ENCODE measurements at regions not wholly inside any gene's neighbourhood (a gene's known extent, or its start where the extent isn't known, plus 50 kb on each side); places are given as distances from the start of the nearest gene placed in this dataset.
A peak's percentile ranks its signal among the peaks of the same experiment; 100 is the strongest.

GRCh38 chr5:9721161-9721560, 91.0 kb upstream of the TAS2R1 start:
- Histone ChIP-seq H3K4me1 (ENCODE audit: control insufficient read depth, insufficient read depth, low read length, poor library complexity, severe bottlenecking) (peaks cover 8% of the 10 kb centered on the region), H3K27ac (ENCODE audit: low read depth, low read length, severe bottlenecking) (no peak overlapping the region), H3K36me3 (ENCODE audit: control insufficient read depth, insufficient read depth, low read length) (no peaks in the 10 kb centered on the region), H3K4me3 (ENCODE audit: extremely low read depth, insufficient read depth, low read length, poor library complexity, severe bottlenecking) (no peak overlapping the region), H3K9me3 (ENCODE audit: control insufficient read depth, low read length) (no peaks in the 10 kb centered on the region)
- 100% methylated on average over 1 of the region's 2 CpGs; no CpG with 5 or more reads in 1 of the 2 experiments for WGBS, 2 experiments (ENCODE audit: insufficient coverage in 2 of 2)

- H3K36me3 ChIP-seq (ENCODE audit: control insufficient read depth, insufficient read depth, low read length): no peaks in the 10 kb centered on the region
- 86 to 87% methylated on average over 3 to 4 of the region's 5 CpGs for WGBS, 2 experiments (ENCODE audit: insufficient coverage in 2 of 2)
- H3K9me3 ChIP-seq (ENCODE audit: control insufficient read depth, low read length): no peaks in the 10 kb centered on the region
- no peak overlapping the region for H3K4me3 ChIP-seq (ENCODE audit: extremely low read depth, insufficient read depth, low read length, poor library complexity, severe bottlenecking)
- H3K4me1 ChIP-seq (ENCODE audit: control insufficient read depth, insufficient read depth, low read length, poor library complexity, severe bottlenecking): peaks cover 16% of the 10 kb centered on the region
- H3K27ac ChIP-seq (ENCODE audit: low read depth, low read length, severe bottlenecking): no peak overlapping the region
These were observed 90.2 kb upstream of the TAS2R1 start for GRCh38 chr5:9720361-9720760.

GRCh38 chr5:9716838-9717281, 86.7 kb upstream of the TAS2R1 start:
- H3K9me3 ChIP-seq (ENCODE audit: control insufficient read depth, low read length): no peaks in the 10 kb centered on the region
- peak overlapping the region; percentile 88 for H3K27ac ChIP-seq (ENCODE audit: low read depth, low read length, severe bottlenecking)
- no peaks in the 10 kb centered on the region for H3K36me3 ChIP-seq (ENCODE audit: control insufficient read depth, insufficient read depth, low read length)
- H3K4me3 ChIP-seq (ENCODE audit: extremely low read depth, insufficient read depth, low read length, poor library complexity, severe bottlenecking): no peak overlapping the region
- WGBS, 2 experiments (ENCODE audit: insufficient coverage in 2 of 2): 60 to 70% methylated on average over 1 to 2 of the region's 5 CpGs
- H3K4me1 ChIP-seq (ENCODE audit: control insufficient read depth, insufficient read depth, low read length, poor library complexity, severe bottlenecking): peaks cover 38% of the 10 kb centered on the region

GRCh38 chr5:9715891-9716335, 85.8 kb upstream of the TAS2R1 start:
- Histone ChIP-seq H3K27ac (ENCODE audit: low read depth, low read length, severe bottlenecking) (peak overlapping the region; percentile 88), H3K36me3 (ENCODE audit: control insufficient read depth, insufficient read depth, low read length) (no peaks in the 10 kb centered on the region), H3K4me3 (ENCODE audit: extremely low read depth, insufficient read depth, low read length, poor library complexity, severe bottlenecking) (no peak overlapping the region), H3K9me3 (ENCODE audit: control insufficient read depth, low read length) (no peaks in the 10 kb centered on the region), H3K4me1 (ENCODE audit: control insufficient read depth, insufficient read depth, low read length, poor library complexity, severe bottlenecking) (peaks cover 38% of the 10 kb centered on the region)
- WGBS, 2 experiments (ENCODE audit: insufficient coverage in 2 of 2): 76 to 84% methylated on average over 3 to 4 of the region's 5 CpGs

- 75% methylated on average over 3 of the region's 4 CpGs; no CpG with 5 or more reads in 1 of the 2 experiments for WGBS, 2 experiments (ENCODE audit: insufficient coverage in 2 of 2)
- no peaks in the 10 kb centered on the region for H3K9me3 ChIP-seq (ENCODE audit: control insufficient read depth, low read length)
- H3K36me3 ChIP-seq (ENCODE audit: control insufficient read depth, insufficient read depth, low read length): no peaks in the 10 kb centered on the region
- H3K4me1 ChIP-seq (ENCODE audit: control insufficient read depth, insufficient read depth, low read length, poor library complexity, severe bottlenecking): peaks cover 38% of the 10 kb centered on the region
- no peak overlapping the region for H3K4me3 ChIP-seq (ENCODE audit: extremely low read depth, insufficient read depth, low read length, poor library complexity, severe bottlenecking)
- H3K27ac ChIP-seq (ENCODE audit: low read depth, low read length, severe bottlenecking): no peak overlapping the region
These were observed 83.9 kb upstream of the TAS2R1 start for GRCh38 chr5:9713959-9714586.

- Histone ChIP-seq H3K9me3 (ENCODE audit: control insufficient read depth, low read length) (no peaks in the 10 kb centered on the region), H3K36me3 (ENCODE audit: control insufficient read depth, insufficient read depth, low read length) (no peaks in the 10 kb centered on the region), H3K4me1 (ENCODE audit: control insufficient read depth, insufficient read depth, low read length, poor library complexity, severe bottlenecking) (peaks cover 41% of the 10 kb centered on the region), H3K4me3 (ENCODE audit: extremely low read depth, insufficient read depth, low read length, poor library complexity, severe bottlenecking) (no peak overlapping the region), H3K27ac (ENCODE audit: low read depth, low read length, severe bottlenecking) (no peak overlapping the region)
- WGBS, 2 experiments (ENCODE audit: insufficient coverage in 2 of 2): 68 to 79% methylated on average over 2 to 4 of the region's 4 CpGs
These were observed 83.2 kb upstream of the TAS2R1 start for GRCh38 chr5:9713356-9713755.

- Histone ChIP-seq H3K36me3 (ENCODE audit: control insufficient read depth, insufficient read depth, low read length) (no peaks in the 10 kb centered on the region), H3K9me3 (ENCODE audit: control insufficient read depth, low read length) (no peaks in the 10 kb centered on the region), H3K4me3 (ENCODE audit: extremely low read depth, insufficient read depth, low read length, poor library complexity, severe bottlenecking) (no peak overlapping the region), H3K4me1 (ENCODE audit: control insufficient read depth, insufficient read depth, low read length, poor library complexity, severe bottlenecking) (peaks cover 42% of the 10 kb centered on the region), H3K27ac (ENCODE audit: low read depth, low read length, severe bottlenecking) (peak overlapping the region; percentile 17)
- WGBS, 2 experiments (ENCODE audit: insufficient coverage in 2 of 2): 82 to 95% methylated on average over 4 to 5 of the region's 8 CpGs
These were observed 82.8 kb upstream of the TAS2R1 start for GRCh38 chr5:9712911-9713310.

GRCh38 chr5:9712506-9712905, 82.4 kb upstream of the TAS2R1 start:
- no peak overlapping the region for H3K27ac ChIP-seq (ENCODE audit: low read depth, low read length, severe bottlenecking)
- no peaks in the 10 kb centered on the region for H3K36me3 ChIP-seq (ENCODE audit: control insufficient read depth, insufficient read depth, low read length)
- H3K4me1 ChIP-seq (ENCODE audit: control insufficient read depth, insufficient read depth, low read length, poor library complexity, severe bottlenecking): peaks cover 46% of the 10 kb centered on the region
- H3K9me3 ChIP-seq (ENCODE audit: control insufficient read depth, low read length): no peaks in the 10 kb centered on the region
- 100% methylated on average over 1 of the region's 4 CpGs for whole genome bisulfite sequencing, 2 experiments (ENCODE audit: insufficient coverage in 2 of 2)
- no peak overlapping the region for H3K4me3 ChIP-seq (ENCODE audit: extremely low read depth, insufficient read depth, low read length, poor library complexity, severe bottlenecking)

- Histone ChIP-seq H3K36me3 (ENCODE audit: control insufficient read depth, insufficient read depth, low read length) (no peaks in the 10 kb centered on the region), H3K4me3 (ENCODE audit: extremely low read depth, insufficient read depth, low read length, poor library complexity, severe bottlenecking) (no peak overlapping the region), H3K9me3 (ENCODE audit: control insufficient read depth, low read length) (no peaks in the 10 kb centered on the region), H3K27ac (ENCODE audit: low read depth, low read length, severe bottlenecking) (no peak overlapping the region), H3K4me1 (ENCODE audit: control insufficient read depth, insufficient read depth, low read length, poor library complexity, severe bottlenecking) (peaks cover 32% of the 10 kb centered on the region)
- no CpG with 5 or more reads among the region's 1 CpG for WGBS, 2 experiments (ENCODE audit: insufficient coverage in 2 of 2)
These were observed 79.9 kb upstream of the TAS2R1 start for GRCh38 chr5:9710069-9710468.

GRCh38 chr5:9707732-9708462, 77.7 kb upstream of the TAS2R1 start:
- Histone ChIP-seq H3K4me3 (ENCODE audit: extremely low read depth, insufficient read depth, low read length, poor library complexity, severe bottlenecking) (no peak overlapping the region), H3K27ac (ENCODE audit: low read depth, low read length, severe bottlenecking) (peak overlapping the region; percentile 57), H3K4me1 (ENCODE audit: control insufficient read depth, insufficient read depth, low read length, poor library complexity, severe bottlenecking) (peaks cover 23% of the 10 kb centered on the region), H3K36me3 (ENCODE audit: control insufficient read depth, insufficient read depth, low read length) (no peaks in the 10 kb centered on the region), H3K9me3 (ENCODE audit: control insufficient read depth, low read length) (no peaks in the 10 kb centered on the region)
- 72 to 74% methylated on average over 10 to 11 of the region's 12 CpGs for WGBS, 2 experiments (ENCODE audit: insufficient coverage in 2 of 2)

- 100% methylated on average over 1 to 2 of the region's 3 CpGs for WGBS, 2 experiments (ENCODE audit: insufficient coverage in 2 of 2)
- H3K36me3 ChIP-seq (ENCODE audit: control insufficient read depth, insufficient read depth, low read length): no peaks in the 10 kb centered on the region
- H3K4me3 ChIP-seq (ENCODE audit: extremely low read depth, insufficient read depth, low read length, poor library complexity, severe bottlenecking): no peak overlapping the region
- H3K9me3 ChIP-seq (ENCODE audit: control insufficient read depth, low read length): no peaks in the 10 kb centered on the region
- peaks cover 15% of the 10 kb centered on the region for H3K4me1 ChIP-seq (ENCODE audit: control insufficient read depth, insufficient read depth, low read length, poor library complexity, severe bottlenecking)
- H3K27ac ChIP-seq (ENCODE audit: low read depth, low read length, severe bottlenecking): no peak overlapping the region
These were observed 69.5 kb upstream of the TAS2R1 start for GRCh38 chr5:9699681-9700080.

Data from mesodermal cell (in vitro differentiated cells).